HS-27A (cell line): ENCODE measurements at regions not wholly inside any gene's neighbourhood (a gene's known extent, or its start where the extent isn't known, plus 50 kb on each side); places are given as distances from the start of the nearest gene placed in this dataset.

Experiments used
- DNase-seq: peaks from one replicate; pipeline ENCODE4 v3.0.0-alpha.2; 2012; ENCODE audit warnings: low read depth, missing footprints

DNA sequence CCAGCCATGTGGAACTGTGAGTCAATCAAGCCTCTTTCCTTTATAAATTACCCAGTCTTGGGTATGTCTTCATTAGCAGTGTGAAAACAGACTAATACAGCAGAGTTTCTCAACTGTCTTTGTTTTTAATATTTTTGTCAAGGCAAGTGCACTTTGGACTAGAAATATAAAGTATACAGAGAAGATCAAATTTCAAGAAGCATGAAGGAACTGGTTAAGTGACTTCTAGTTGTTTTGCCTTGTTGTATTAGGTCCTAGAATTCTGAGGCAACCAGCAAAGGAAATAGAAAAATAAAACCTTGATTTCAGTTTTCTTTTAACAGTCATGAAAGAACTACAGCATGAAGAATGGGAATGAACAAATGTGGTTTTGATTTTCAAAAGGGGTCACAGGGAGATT lies 131.1 kb upstream of the PTGFR start:
- no peak for DNase-seq

DNA sequence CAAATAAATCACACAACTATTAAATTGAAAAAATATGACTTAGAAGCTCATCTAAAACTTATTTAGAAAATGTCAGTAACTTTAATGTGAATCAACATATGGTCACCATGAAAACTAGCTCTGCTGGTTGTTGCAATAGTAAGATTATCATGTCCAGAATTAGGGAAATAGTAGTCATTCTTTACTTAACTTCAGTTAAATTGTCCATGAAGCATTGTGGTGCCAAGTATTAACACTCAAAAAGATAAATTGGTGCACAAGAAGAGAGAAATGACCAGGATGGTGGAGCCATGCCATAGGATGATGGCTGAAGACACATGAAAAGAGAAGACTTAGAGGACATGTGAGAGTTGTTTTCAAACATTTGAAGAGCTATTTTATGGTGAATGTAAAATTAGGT lies 130.2 kb upstream of the PTGFR start:
- no peak for DNase-seq

DNA sequence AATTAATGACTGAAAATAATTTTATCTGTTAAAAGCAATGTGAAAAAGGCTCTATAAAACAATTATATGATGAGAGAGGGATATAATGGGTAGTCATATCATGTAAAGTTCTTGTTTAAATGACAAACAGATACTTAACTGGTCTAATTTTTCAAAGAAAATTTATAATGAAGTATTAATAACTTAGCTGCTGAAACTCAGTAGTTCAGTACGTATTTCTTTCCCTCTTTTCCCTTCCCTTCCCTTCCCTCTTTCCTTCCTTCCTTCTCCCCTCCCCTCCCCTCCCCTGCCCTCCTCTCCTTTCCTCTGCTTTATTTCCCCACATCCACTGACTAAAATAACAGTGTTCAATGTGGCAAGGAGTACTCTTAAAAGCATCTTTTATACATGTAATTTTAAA lies 123.1 kb upstream of the PTGFR start:
- DNase-seq, result no peak

DNA sequence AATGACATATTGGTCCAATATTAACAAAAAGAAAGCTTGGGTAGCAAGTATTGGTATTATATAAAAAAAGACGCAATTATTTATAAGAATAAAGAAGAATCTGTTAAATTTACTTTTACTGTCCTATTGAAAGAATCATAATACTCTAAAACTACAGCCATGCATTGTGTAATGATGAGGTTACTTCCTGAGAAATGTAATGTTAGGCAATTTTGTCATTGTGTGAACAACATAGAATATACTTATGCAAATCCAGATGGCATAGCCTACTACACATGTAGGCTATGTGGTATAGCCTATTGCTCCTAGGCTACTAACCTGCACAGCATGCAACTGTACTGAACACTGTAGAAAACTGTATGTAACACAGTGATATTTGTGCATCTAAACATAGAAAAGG lies 121.2 kb upstream of the PTGFR start:
- DNase-seq, result no peak

DNA sequence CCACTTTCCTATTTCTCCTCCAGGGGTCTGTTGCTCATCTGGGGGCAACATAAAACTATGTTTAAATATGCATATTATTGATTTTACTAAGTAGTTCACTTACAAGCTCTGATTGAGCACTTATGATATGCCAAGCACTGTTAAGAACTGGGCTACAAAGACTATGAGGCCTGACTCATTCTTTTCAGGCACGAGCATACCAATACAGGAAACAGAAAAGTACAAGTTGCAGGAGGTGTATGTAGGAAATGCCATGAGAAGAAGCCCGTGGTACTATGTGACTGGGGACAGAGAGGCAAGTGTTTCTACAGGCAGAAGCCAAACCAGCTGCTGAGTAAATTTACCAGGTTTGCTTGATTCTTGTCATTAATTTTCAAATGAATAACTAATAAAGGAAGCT lies 120.4 kb upstream of the PTGFR start:
- DNase-seq, result no peak

DNA sequence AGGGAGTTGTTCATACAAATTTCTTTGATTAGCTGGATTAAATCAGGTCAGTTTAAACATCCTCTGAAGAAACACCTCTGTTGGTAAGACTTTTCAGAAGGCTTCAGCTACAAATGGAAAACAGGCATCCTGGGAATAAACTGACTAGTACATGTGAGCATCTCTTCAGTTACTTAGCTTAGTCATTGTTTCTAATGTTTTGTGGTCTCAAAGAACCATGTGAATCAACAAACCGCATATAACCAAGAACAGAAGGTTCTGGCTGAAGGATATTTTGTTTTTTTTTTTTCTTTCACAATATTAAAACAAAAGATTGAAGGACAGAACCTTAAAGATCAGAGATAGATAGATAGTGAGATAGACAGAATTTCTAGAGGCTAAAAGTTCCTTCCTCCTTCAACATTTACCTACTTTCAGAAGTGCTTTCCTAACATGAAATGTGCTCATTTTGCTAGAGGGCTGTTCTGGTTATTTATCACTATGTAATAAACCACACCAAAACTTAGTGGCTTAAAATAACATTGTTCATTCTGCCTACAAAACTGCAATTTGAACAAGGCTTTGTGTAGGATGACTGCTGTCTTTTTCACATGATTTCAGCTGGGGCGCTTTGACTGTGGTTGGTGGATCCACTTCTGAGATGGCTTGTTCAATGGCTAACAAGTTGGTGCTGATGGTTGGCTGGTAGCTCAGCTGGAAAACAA lies 119.8 kb upstream of the PTGFR start:
- no peak for DNase-seq

DNA sequence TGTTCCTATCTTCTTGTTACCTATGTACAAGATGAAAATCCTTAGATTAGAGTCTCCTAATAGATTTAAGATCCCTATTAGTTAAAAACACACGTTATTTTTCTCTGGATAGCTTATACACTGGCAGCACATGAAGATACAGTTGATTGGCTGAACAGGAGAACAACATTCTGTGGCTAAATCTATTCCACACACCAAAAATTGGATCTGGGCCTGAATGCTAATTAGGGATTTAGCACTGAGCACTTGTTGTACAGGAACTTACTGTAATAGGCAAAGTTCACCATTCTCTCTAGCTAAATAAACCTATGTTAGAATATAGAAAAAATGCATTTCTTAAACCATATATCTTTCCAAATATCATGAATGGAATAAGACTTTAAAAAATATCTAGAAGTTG lies 117.1 kb upstream of the PTGFR start:
- DNase-seq, result no peak

DNA sequence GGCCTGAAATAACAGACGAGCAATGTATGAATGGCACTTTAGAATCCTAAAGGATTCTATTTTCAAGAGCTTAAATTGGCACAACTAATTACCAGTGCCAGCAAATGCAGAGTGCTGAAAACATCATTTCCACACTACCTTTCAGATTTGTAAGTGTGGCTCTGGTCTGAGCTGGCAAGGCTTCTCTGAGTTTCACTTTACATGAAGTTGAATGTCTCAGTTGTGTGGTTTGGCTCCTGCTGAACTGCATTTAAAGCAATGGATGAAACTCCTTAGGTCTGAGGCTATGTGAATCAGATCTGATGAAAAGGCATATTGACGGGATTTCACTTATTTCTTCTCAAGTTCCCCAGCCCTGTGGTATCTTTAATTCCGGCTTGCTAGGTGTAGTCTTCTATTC lies 114.8 kb upstream of the PTGFR start:
- no peak for DNase-seq

DNA sequence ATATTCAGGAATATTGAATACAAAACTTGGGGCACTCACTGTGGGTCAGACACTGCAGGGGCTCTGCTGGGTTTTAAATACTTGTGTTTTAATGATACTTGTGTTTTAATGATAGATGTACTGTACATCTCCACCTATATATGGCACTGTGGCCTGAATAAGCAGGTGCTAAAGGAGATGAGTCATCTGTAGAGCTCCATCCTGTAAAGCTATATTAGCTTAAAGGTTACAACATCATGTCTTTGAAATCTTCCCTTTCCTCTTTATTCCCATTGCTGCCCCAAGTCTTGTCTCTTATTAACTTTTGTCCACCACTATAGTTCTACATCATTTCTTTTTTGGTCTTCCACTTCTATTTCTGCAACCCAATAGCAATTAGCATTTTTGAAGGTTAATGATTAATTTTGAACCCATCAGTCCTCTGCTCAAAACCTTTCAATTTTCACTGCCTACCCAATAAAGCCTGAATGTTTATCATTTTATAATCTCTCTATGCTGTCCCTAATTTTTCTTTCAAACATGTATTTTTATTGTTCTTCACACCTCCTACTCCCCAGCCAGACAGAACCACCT lies 113.3 kb upstream of the PTGFR start:
- DNase-seq, result no peak

DNA sequence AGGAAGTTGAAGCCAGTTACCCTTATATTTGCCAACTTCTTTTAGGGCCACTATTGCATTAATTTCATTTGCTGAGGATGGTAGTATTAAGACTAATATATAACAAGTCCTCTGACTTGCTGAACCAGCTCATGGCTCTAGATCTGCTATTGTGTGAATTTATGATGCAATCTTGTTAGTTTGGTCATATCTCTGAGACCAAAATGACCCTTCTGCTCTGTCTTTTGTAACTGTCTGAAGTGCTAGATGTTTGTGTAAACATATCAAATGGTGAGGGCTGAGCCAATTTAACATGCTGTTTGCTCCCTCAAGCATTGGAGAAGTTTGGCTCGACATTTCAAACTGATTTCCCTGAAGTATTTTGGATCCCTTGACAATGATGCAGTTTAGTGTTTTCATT lies 106.9 kb upstream of the PTGFR start:
- DNase-seq, result no peak

DNA sequence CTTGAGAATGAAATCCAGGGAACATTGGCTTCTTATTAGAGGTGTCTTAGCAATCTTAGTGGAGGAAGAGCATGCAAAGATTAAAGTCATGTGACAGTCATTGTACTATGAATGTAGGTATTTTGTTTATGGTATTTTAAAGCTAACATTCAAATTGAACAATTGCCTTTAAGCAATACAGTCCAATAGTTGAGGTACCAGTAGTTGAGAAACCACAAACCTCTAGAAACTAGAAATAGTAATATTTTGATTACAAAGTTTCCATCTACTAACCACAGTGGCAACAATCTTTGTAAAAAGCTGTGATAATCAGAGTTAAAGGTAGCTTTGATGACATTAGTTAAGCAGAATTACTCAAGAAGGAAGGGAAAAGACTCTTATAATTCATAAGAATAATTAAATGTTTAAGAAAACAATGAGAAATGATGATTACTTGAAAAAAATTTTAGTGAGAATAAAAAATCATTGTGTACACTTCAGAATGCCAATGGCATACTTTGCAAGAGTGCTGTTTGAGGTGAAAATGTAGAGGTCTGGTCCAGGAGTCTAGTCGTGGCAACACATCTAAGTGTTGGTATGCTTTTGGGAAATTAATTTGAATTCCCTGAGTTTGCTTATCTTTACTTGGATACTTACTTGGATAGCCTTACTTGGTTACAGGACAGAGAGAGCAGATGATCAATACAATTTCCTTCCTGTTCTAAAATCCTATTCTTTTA lies 104.9 kb upstream of the PTGFR start:
- no peak for DNase-seq

DNA sequence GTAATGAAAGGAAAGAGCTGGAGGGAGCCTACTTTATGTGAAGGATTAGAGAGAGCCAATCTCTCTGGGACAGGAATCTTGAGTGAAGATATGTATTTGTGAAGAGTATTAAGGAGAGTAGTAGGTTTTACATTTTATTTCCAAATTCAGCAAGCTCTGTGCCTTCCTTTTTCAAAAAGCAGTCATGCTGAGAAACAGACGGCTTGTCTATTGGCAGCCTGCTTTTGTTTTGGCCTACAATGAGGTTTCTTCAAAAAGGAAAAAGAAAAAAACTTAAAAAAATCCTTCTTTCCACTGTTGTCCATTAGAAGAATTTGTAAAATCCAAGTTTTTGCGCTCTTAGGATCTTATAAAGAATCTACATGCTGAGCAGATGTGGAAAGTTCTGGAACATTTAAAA lies 103.6 kb upstream of the PTGFR start:
- no peak for DNase-seq

DNA sequence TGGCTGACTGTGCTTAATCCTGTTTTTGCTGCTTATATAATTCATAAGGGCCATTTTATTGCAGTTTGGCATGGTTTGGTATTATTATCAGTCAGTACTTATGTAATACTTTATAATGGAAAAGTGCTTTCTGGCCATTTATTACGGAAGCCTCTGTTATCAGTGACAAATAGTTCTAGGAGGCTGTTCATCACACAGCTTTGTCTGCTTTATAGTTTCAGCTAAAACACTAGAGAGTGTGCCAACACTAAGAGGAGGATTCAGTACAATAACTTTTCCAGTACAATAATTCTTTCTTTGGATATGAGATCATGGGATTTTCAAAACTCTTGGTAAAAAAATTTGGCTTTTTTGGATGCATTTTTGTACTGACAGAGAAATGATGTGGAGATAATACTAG lies 102.9 kb upstream of the PTGFR start:
- no peak for DNase-seq

DNA sequence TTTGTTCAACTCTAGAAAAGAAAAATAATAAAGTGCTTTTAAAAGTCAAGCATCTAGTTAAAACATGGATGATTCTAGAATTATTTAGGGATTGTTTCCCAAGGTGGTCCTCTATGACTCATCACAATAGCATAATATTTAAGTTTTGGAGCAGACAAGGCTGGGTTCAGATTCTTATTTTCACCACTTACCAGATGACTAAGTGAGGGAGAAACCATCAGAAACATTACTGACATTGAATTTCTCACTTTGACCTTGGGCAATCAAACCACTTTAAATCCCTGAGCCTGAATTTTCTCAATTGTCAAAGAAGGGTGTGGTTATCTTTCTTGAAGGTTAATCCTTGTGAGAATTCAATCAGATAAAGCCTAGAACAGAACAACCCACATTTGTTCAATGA lies 102.5 kb upstream of the PTGFR start:
- DNase-seq, result no peak

DNA sequence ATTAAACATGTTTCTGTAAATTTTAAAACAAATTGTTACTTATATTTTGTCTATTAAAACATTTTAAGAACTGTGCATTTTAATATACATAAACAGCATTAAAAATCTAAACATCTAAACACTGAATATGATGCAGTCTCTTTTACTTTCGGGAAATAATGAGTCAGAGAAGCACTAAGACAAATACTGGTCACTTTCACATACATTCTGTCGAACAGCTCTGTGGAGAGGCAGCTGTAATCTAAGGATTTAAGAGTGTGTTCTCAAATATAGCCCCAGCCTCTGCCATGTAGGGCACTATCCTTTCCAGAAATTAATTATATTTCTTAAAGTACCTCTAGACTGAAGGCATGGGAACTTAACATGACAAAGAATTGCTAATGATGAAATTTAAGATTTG lies 89.6 kb upstream of the PTGFR start:
- DNase-seq, result no peak

DNA sequence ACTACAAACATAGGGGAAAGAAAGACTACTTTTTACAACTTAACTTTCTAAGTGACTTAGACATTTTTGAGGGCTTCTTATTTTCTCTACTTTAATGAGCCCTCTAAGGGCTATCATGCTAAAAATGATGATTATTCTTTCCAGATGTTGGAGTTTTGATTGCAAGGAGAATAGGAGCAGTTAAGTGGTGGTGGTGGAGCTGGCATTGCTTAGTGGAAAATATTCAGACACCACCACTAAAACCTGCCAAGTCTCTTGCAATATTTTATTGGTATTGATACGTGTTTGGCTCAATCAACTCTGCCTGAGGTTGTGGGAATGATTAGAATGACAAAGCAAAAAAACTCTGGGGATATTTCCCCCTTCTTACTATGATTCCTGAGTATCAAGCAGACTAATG lies 82.6 kb upstream of the PTGFR start:
- DNase-seq, result no peak

DNA sequence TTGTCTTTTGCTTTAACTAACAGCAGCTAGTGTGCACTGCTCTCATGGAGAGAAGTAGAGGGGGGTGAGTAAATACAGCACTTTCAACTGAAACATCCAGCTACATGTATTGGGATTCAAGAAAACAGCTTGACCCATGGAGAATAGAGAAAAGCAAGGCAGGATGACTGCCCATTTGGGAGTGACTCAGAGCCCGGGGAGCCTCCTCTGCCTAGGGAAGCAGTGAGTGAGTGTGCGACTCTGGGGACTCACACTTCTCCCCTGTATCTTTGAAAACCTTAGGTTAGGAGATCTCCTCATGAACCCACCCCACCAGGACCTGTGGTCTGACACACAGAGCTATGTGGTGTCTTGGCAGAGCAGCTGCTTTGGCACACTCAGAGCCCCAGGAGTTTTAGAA lies 82.0 kb upstream of the PTGFR start:
- no peak for DNase-seq

DNA sequence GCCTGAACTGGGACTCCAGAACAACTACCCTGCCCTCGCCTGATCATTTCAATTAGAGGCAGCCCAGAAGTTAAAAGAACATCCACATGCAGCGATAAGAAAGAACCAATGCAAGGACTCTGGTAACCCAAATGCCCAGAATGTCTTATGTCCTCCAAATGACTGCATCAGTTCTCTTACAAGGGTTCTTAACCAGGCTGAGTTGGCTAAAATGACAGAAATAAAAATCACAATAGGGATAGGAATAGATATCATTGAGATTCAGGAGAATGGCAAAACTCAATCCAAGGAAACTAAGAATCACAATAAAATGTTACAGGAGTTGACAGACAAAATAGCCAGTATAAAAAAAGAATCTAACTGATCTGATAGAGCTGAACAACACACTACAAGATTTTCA lies 80.1 kb upstream of the PTGFR start:
- DNase-seq, result no peak

DNA sequence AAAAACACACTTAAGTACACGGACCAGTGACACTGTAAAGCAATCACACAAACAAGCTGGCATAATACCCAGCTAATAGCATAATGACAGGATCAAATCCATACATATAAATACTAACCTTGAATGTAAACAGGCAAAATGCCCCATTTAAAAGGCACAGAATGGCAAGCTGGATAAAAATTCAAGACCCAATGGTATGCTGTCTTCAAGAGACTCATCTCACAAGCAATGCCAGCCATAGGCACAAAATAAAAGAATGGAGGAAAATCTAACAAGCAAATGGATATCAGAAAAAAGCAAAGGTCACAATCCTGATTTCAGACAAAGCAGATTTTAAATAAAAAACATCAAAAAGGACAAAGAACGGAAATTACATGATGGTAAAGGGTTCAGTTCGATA lies 79.1 kb upstream of the PTGFR start:
- no peak for DNase-seq

DNA sequence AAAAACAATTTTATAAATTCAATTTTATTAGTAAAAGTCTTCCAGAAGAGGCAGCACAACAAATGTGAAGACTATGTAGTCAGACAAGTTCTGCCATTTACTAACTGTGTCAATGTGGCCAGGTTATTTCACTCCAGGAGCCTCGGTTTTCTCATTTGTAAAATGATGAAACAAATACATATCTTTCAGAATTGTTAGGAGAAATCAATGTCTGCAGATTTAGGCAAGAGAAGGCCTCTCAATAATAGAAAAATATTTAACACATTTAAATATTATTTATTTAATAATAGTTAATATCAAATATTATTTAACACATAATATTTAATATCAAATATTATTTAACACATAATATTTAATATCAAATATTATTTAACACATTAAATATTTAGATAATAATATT lies 75.6 kb upstream of the PTGFR start:
- DNase-seq, result no peak

DNA sequence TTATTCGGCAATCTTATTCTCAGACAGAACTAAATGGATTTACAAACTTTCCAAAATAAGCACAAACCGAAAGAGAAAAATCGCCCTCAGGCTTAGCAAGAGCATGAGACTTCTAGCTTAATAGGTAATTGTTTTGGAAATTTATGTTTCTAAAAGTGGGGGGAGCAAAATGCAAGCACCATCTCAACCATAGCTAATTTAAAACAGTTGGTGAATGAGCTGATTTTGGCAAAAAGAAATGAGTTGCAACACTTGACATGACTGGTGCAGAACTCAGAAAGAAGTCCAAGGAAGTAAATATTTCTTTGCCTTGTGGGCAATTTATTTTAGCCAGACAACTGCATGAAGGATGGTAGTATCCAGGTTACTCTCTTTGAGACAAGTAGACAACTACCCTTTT lies 71.5 kb upstream of the PTGFR start:
- no peak for DNase-seq

DNA sequence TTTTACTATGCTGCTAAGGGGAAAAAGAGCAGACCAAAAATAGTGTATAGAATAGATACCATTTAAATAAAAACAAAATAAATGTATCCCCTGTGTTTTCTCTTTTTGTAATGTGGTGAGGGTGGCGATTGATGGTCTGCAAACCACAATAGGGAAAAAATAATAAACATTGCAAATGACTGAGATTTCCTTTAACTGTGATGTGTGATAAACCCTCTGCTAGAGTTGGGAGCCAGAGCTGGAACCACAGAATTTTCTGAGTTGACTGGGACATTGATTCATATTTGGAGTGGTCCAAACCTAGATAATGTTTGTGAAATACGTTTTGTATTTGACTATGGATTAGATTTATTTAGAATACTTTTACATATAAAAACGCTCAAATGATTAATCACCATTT lies 70.6 kb upstream of the PTGFR start:
- DNase-seq, result no peak

DNA sequence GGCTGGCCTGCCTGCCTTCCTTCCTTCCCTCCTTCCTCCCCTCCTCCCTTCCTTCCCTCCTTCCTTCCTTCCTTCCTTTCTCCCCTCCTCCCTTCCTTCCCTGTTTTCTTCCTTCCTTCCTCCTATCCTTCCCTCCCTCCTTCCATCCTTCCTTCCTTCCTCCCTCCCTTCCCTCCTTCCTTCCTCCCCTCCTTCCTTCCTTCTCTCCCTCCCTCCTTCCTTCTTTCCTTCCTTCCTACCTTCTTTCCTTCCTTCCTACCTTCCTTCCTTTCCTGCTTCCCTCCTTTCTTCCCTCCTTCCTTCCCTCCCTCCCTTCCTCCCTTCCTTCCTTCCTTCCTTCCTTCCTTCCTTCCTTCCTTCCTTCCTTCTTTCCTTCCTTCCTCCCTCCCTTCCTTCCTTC lies 70.1 kb upstream of the PTGFR start:
- DNase-seq, result no peak

DNA sequence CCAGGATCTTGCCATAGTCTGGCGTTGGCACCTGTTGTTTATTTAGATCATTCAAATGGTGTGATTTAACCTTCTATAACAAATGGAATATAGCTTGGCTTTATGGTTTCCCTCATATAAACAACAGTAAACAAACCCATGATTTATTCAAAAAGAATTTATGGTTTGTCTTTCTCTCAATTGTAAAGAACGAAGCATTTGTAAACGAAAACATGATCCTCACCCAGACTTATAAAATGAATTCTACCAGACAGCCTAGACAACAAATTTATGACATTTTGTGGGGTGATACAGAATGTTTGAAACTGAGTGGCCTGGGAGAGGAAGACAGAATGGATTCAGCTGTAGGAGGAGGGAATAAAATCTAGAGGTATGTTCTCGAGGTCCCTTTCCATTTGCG lies 66.1 kb upstream of the PTGFR start:
- no peak for DNase-seq
